ENCODE measurements at regions not wholly inside any gene's neighbourhood (a gene's known extent, or its start where the extent isn't known, plus 50 kb on each side); places are given as distances from the start of the nearest gene placed in this dataset.

- Mint-ChIP-seq H3K9me3 (no peaks in the 10 kb centered on the region), H3K4me3 (no peak overlapping the region), H3K36me3 (no peaks in the 10 kb centered on the region), H3K27me3 (ENCODE audit: low read depth) (no peaks in the 10 kb centered on the region), H3K27ac (no peak overlapping the region), H3K4me1 (peaks cover 5% of the 10 kb centered on the region; the same call in 1 of the 2 replicates)
- ATAC-seq (no peak), DNase-seq (ENCODE audit: low spot score) (no peak)
- no peak for TF ChIP-seq NFATC4 (CRISPR knock-in tag; IDR thresholded peaks at IDR 0.05)
- TF ChIP-seq IRF1 (CRISPR knock-in tag; IDR thresholded peaks at IDR 0.05) = no peak
- TF ChIP-seq SOX15 (CRISPR knock-in tag; IDR thresholded peaks at IDR 0.05) = no peak
- TF ChIP-seq SP1 (CRISPR knock-in tag; conservative IDR thresholded peaks at IDR 0.05) = no peak
- TF ChIP-seq ERG (CRISPR knock-in tag; IDR thresholded peaks at IDR 0.05) = no peak
- TF ChIP-seq CREB1 (CRISPR knock-in tag; IDR thresholded peaks at IDR 0.05) = no peak
- TF ChIP-seq, protein P1, sequence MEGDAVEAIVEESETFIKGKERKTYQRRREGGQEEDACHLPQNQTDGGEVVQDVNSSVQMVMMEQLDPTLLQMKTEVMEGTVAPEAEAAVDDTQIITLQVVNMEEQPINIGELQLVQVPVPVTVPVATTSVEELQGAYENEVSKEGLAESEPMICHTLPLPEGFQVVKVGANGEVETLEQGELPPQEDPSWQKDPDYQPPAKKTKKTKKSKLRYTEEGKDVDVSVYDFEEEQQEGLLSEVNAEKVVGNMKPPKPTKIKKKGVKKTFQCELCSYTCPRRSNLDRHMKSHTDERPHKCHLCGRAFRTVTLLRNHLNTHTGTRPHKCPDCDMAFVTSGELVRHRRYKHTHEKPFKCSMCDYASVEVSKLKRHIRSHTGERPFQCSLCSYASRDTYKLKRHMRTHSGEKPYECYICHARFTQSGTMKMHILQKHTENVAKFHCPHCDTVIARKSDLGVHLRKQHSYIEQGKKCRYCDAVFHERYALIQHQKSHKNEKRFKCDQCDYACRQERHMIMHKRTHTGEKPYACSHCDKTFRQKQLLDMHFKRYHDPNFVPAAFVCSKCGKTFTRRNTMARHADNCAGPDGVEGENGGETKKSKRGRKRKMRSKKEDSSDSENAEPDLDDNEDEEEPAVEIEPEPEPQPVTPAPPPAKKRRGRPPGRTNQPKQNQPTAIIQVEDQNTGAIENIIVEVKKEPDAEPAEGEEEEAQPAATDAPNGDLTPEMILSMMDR (IDR thresholded peaks at IDR 0.05) = no peak
- TF ChIP-seq CREM (CRISPR knock-in tag; IDR thresholded peaks at IDR 0.05) = no peak
- TF ChIP-seq ZNF138 (CRISPR knock-in tag; conservative IDR thresholded peaks at IDR 0.05) = no peak
- ChIA-PET CTCF (no interaction called here), POLR2A (no interaction called here)
Observed at GRCh38 chr2:192347542-192347941, 152.8 kb upstream of the TMEFF2 start.

GRCh38 chr2:192345287-192345686 lies 150.6 kb upstream of the TMEFF2 start:
- Mint-ChIP-seq H3K27ac (no peak overlapping the region), H3K27me3 (ENCODE audit: low read depth) (no peaks in the 10 kb centered on the region), H3K4me1 (no peaks in the 10 kb centered on the region), H3K9me3 (no peaks in the 10 kb centered on the region), H3K4me3 (no peak overlapping the region), H3K36me3 (no peaks in the 10 kb centered on the region)
- ATAC-seq = no peak
- CTCF ChIA-PET = no interaction called here
- POLR2A ChIA-PET = no interaction called here
- TF ChIP-seq ELF4 (CRISPR knock-in tag; IDR thresholded peaks at IDR 0.05; ENCODE audit: low read depth) (no peak), CREB1 (CRISPR knock-in tag; IDR thresholded peaks at IDR 0.05) (no peak), GTF2I (CRISPR knock-in tag; conservative IDR thresholded peaks at IDR 0.05) (no peak), ZNF671 (CRISPR knock-in tag; IDR thresholded peaks at IDR 0.05) (no peak), GRHL2 (CRISPR knock-in tag; IDR thresholded peaks at IDR 0.05; ENCODE audit: insufficient replicate concordance, severe bottlenecking) (no peak), ZBTB21 (CRISPR knock-in tag; IDR thresholded peaks at IDR 0.05; ENCODE audit: borderline replicate concordance) (no peak), AFF4 (CRISPR knock-in tag; IDR thresholded peaks at IDR 0.05; ENCODE audit: borderline replicate concordance) (no peak), ZNF423 (CRISPR knock-in tag; IDR thresholded peaks at IDR 0.05) (no peak), ZNF121 (CRISPR knock-in tag; IDR thresholded peaks at IDR 0.05) (no peak), ZNF416 (CRISPR knock-in tag; IDR thresholded peaks at IDR 0.05) (no peak), ZNF138 (CRISPR knock-in tag; conservative IDR thresholded peaks at IDR 0.05) (no peak), SMAD4 (CRISPR knock-in tag; IDR thresholded peaks at IDR 0.05) (no peak)
- DNase-seq (ENCODE audit: low spot score) = no peak

Data from WTC11 (cell line).